GM06990 (cell line): ENCODE measurements at regions not wholly inside any gene's neighbourhood (a gene's known extent, or its start where the extent isn't known, plus 50 kb on each side); places are given as distances from the start of the nearest gene placed in this dataset.

Source experiments
- DNase-seq: peaks from one replicate; pipeline ENCODE4 v3.0.0-alpha.2; 2011; ENCODE audit not compliant: insufficient read length; ENCODE audit errors: extremely low read depth
- H3K27me3 ChIP-seq: replicated peaks from 2 replicates; pipeline ENCODE4 v1.6.0; 2011; ENCODE audit warnings: low read length; ENCODE audit not compliant: control insufficient read depth, insufficient read depth
- H3K36me3 ChIP-seq: 2 replicates; pipeline ENCODE4 v1.5.1; 2011; ENCODE audit warnings: low read length; ENCODE audit not compliant: control insufficient read depth, insufficient read depth
- H3K4me3 ChIP-seq: replicated peaks from 2 replicates; pipeline ENCODE4 v1.5.1; 2011; ENCODE audit warnings: low read depth, mild to moderate bottlenecking, control low read depth, low read length
- CTCF ChIP-seq: IDR thresholded peaks from 2 replicates; pipeline ENCODE4 v1.5.1; 2011; ENCODE audit warnings: low read length, control low read depth, mild to moderate bottlenecking, inconsistent platforms; ENCODE audit not compliant: insufficient read depth, poor library complexity, severe bottlenecking

- H3K36me3 ChIP-seq = no peaks in the 10 kb centered on the region
- DNase-seq = no peak
These were observed 539.9 kb downstream of the HS3ST4 start for GRCh38 chr16:26231647-26232046.

GRCh38 chr16:26240807-26241206 is 549.0 kb downstream of the HS3ST4 start:
- no peaks in the 10 kb centered on the region for H3K36me3 ChIP-seq
- no peaks in the 10 kb centered on the region for H3K27me3 ChIP-seq
- no peak for TF ChIP-seq CTCF
- DNase-seq = no peak
- H3K4me3 ChIP-seq = no peak overlapping the region

More at GRCh38 chr16:26231647-26232046, 539.9 kb downstream of the HS3ST4 start:
- TF ChIP-seq CTCF = no peak
- no peaks in the 10 kb centered on the region for H3K27me3 ChIP-seq
- H3K4me3 ChIP-seq = no peak overlapping the region

GRCh38 chr16:26247063-26247462 is 555.3 kb downstream of the HS3ST4 start:
- DNase-seq = no peak
- H3K36me3 ChIP-seq = no peaks in the 10 kb centered on the region
- H3K27me3 ChIP-seq = no peaks in the 10 kb centered on the region
- H3K4me3 ChIP-seq = no peak overlapping the region
- TF ChIP-seq CTCF = no peak

GRCh38 chr16:26252598-26252997 is 560.8 kb downstream of the HS3ST4 start:
- no peaks in the 10 kb centered on the region for H3K36me3 ChIP-seq
- no peak for DNase-seq
- no peak for TF ChIP-seq CTCF

GRCh38 chr16:26261621-26262020 is 569.9 kb downstream of the HS3ST4 start:
- no peak for DNase-seq
- H3K4me3 ChIP-seq = no peak overlapping the region
- TF ChIP-seq CTCF = no peak
- H3K27me3 ChIP-seq = no peaks in the 10 kb centered on the region
- H3K36me3 ChIP-seq = no peaks in the 10 kb centered on the region

More at GRCh38 chr16:26252598-26252997, 560.8 kb downstream of the HS3ST4 start:
- H3K27me3 ChIP-seq = no peaks in the 10 kb centered on the region
- H3K4me3 ChIP-seq = no peak overlapping the region

GRCh38 chr16:26263406-26263805 is 571.6 kb downstream of the HS3ST4 start:
- DNase-seq = no peak
- no peak overlapping the region for H3K4me3 ChIP-seq
- no peaks in the 10 kb centered on the region for H3K36me3 ChIP-seq
- TF ChIP-seq CTCF = no peak
- H3K27me3 ChIP-seq = no peaks in the 10 kb centered on the region
